HG03060 (cell line): ENCODE measurements at regions not wholly inside any gene's neighbourhood (a gene's known extent, or its start where the extent isn't known, plus 50 kb on each side); places are given as distances from the start of the nearest gene placed in this dataset.
A peak's percentile ranks its signal among the peaks of the same experiment; 100 is the strongest.

Experiments used
- ATAC-seq: cut with Tn5 transposase; IDR thresholded peaks from one replicate; pipeline ENCODE4 v1.9.1; 2021; ENCODE audit warnings: low read depth, moderate number of reproducible peaks; ENCODE audit not compliant: unreplicated experiment

GRCh38 chr14:39956372-39956771 is 524.1 kb upstream of the FBXO33 start:
- ATAC-seq: no peak

- no peak for ATAC-seq
Observed at GRCh38 chr14:39948235-39948634, 516.0 kb upstream of the FBXO33 start.

GRCh38 chr14:39946807-39947206 is 514.6 kb upstream of the FBXO33 start:
- ATAC-seq: no peak

DNA sequence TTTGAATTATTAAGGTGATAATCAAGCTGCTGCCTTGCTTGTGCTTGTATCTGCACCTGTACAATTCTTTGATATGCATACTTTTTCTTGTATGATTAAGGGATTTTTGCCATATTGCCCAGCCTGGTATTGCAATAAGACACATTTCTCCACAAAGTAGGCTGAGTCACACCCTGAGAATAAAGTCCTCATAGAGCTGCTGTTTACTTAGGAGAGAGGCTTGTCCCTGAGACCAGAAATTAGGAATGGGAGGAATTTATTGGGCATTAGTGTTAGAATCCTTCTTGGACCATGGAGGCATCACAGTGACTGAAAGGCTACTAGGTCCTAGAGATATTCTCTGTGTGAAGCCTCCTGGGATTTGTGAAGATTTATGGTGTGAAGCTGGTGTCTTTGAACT is 506.8 kb upstream of the FBXO33 start:
- ATAC-seq: no peak

DNA sequence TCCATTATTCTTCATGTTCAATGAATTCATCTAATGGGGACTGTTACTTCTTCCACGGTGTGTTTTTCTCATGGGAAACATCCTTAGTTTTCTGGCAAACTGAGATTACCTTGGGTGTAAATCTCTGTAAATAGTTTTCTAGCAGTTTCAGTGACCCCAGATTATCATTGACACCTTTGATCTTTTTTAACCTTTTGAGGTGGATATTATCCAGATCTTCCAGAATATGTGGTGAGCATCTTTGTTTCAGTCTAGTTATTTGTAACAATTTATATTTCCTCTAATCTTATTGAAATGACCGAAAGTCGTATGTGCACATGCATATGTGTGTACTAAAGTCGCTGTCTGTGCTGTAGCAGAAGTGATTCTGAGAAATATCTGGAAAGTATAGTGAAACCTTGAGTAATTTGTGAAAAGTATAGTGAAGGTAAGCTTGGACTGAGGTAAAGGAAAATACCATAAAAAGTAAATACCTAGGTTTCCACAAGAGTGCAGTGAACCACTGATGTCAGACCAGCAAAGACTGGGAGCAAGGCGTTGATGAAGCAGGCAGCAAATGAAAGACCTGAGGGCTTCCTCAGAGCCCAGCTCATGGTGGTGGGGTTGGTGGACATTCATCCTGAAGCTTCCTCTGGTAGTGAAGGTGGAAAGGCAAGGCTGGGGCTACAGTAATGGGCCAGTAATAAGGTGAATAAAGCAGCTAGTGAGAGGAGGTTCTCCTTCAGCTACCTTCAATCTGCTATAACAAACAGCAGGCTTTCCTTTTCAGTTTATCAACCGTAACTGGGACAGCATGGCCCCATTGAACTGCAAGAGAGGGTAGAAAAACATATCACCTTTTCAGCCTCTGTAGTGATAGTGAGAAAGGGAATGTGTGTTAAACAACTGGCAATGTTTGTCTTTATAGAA is 480.2 kb upstream of the FBXO33 start:
- peak; percentile 50 for ATAC-seq

DNA sequence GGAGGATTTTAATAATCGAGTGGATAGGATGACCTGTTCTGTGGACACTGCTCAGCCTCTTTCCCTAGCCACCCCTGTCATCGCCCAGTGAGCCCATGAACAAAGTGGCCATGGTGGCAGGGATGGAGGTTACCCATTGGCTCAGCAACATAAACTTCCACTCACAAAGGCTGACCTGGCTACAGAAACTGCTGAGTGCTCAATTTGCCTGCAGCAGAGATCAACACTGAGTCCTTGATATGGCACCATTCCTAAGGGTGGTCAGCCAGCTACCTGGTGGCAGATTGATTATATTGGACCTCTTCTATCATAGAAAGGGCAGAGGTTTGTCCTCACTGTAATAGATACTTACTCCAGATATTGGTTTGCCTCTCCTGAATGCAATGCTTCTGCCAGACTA is 465.4 kb upstream of the FBXO33 start:
- ATAC-seq: no peak

- no peak for ATAC-seq
Observed at GRCh38 chr14:39890026-39890425, 457.8 kb upstream of the FBXO33 start.

GRCh38 chr14:39884091-39884490 is 451.9 kb upstream of the FBXO33 start:
- ATAC-seq: no peak

GRCh38 chr14:39880965-39881364 is 448.7 kb upstream of the FBXO33 start:
- no peak for ATAC-seq

DNA sequence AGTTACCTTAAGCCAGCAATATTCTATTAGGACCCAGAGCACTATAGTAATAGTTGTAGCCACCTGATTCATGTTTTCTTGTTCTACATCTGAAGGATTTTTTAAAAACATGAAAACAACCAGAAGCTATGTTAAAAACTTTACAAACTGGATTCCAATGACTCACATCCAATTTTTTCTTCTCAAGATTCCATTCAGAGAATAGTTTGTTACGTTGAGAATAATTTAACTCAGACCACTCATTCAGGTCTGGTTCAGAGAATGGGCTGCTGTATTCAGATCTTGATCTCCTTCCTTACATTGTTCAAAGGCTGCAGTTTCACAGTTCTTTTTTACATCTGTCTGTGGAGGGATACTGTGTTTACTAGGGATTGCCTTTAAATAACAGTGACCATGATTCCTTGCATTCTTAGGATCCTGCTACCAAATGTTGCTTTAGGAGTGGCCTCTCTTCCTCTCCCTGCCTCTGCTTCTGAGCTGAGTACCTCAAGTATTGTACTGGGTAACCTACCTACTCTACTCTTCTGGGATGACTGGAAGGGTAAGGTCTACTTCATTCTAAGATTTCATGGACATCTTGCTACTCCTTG is 448.0 kb upstream of the FBXO33 start:
- no peak for ATAC-seq

- ATAC-seq: no peak
Observed at GRCh38 chr14:39877577-39878190, 445.5 kb upstream of the FBXO33 start.

DNA sequence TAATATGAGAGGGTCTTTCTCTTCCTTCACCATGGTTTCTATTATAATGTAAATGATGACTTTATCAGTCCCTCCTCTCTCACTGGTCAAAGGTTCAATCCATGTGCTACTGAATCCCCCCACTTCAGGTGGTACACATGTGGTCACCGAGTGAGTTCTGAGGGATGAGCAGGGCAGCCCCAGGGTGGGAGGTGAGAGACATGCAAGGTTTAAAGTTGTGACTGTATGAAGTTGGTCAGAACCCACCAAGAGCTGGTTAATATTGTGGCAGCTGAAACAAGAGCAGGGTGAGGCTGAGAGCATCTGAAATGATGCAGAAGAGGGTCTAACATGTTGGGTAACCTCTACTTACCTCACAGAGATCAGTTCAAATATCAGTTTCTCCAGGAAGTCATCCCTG is 444.7 kb upstream of the FBXO33 start:
- no peak for ATAC-seq

- no peak for ATAC-seq
Observed at GRCh38 chr14:39875028-39875427, 442.8 kb upstream of the FBXO33 start.

GRCh38 chr14:39873791-39874190 is 441.6 kb upstream of the FBXO33 start:
- no peak for ATAC-seq

DNA sequence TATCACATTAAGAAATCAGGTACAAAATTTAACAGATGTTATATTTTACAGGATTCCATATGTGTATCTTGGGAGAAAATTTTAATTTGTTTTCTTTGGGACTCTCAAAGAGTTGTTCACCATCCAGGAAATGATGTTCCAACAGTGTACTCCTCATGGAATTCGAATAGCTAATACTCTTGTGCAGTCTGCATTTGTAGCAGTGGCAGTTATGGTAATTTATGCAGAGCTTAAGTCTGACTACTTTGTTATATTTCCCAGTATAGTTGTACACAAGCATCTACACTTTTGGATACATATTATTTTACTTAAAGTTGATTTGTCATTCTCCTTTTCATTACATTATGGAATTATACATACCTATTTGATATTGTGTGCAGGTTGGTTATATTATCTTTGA is 436.7 kb upstream of the FBXO33 start:
- ATAC-seq: no peak

DNA sequence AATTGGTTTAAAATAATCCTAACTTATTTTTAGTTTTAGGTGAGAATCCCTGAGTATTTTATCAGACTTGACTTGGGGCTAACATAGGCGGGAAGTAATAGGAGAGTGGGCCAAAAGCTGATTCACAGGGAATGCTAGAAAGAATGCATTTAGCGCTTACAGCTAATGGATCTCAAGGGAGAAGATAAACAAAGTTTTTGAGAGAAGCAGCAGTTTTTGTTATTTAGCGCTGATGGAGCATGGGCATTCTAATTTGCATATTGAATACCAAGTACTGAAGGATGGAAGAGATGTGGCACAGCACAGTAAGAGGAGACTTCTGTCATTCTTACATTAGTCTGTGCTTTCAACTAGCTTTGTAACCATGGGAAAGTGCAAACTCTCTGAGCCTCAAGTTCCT is 436.0 kb upstream of the FBXO33 start:
- ATAC-seq: no peak

- no peak for ATAC-seq
Observed at GRCh38 chr14:39863441-39863840, 431.2 kb upstream of the FBXO33 start.

GRCh38 chr14:39861696-39862095 is 429.5 kb upstream of the FBXO33 start:
- ATAC-seq: no peak

DNA sequence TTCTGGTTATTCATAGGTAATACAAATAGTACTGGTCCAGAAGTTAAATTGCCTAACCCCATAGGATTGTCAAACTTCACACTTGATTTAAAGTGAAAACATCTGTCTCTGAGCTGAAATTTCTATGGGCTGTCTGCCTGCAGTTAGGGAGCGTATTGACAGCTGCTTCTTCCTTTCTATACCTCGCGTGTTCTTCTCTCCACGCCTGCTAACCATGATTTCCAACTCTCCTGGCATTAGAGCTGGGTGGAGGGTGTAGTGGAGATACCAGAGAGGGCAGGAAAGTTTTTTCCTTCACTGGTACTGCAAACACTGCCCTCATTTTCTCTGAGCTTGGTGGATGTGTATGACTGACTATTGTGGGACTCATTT is 429.0 kb upstream of the FBXO33 start:
- ATAC-seq: no peak

DNA sequence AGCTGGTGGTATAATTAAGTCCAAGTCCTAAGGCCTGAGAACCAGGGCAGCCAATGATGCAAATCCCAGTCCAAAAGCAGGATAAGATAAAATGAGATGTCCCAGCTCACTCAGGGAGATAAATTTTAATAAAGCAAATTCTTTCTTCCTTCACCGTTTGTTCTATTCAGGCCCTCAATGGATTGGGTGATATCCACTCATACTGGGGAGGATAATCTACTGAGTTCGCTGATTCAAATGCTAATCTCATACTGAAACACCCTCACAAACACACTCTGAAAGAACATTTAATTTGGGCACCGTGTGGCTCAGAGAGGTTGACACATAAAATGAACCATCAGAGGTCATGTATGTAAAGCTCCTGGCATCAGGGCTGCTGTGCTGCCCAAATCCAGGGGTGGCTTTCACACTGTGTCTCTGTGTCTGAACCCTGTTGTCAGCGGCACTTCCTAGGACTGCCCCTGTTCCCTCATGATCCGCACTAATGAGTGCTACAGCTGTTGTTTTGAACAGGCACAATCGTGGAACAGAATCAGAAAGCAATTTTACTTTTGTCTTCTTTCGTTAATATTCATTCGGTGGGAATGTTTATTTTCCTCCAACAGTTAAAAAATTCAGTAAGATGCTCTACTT is 428.5 kb upstream of the FBXO33 start:
- no peak for ATAC-seq

- no peak for ATAC-seq
Observed at GRCh38 chr14:39859314-39859713, 427.1 kb upstream of the FBXO33 start.
